SU-DHL-6 (cell line): ENCODE measurements at regions not wholly inside any gene's neighbourhood (a gene's known extent, or its start where the extent isn't known, plus 50 kb on each side); places are given as distances from the start of the nearest gene placed in this dataset.

Experiments used
- CTCF ChIP-seq: fragments of 200-600 bp; sonication (generic); IDR thresholded peaks from one replicate; pipeline ENCODE4 v1.5.1; 2017; ENCODE audit warnings: antibody characterized with exemption, mild to moderate bottlenecking, low read length, moderate library complexity; ENCODE audit not compliant: insufficient read depth, poor library complexity, severe bottlenecking
- EZH2phosphoT487 ChIP-seq: fragments of 200-600 bp; sonication (generic), shearing (Covaris generic); conservative IDR thresholded peaks from 2 replicates; pipeline ENCODE4 v1.6.1; 2018; ENCODE audit warnings: mild to moderate bottlenecking, antibody characterized with exemption, low read length, moderate library complexity, mixed read lengths

- TF ChIP-seq CTCF (no peak), EZH2phosphoT487 (no peak)
Observed at GRCh38 chr6:122187186-122187585, 212.3 kb upstream of the HSF2 start.
